Retinal pigment epithelial cell (primary cell): ENCODE measurements at regions not wholly inside any gene's neighbourhood (a gene's known extent, or its start where the extent isn't known, plus 50 kb on each side); places are given as distances from the start of the nearest gene placed in this dataset.
"Not testable (repeated sequence)": the region's sequence is repeated elsewhere in the genome, so short reads cannot be mapped to it uniquely, and the experiment has no call there.

Experiments used
- DNase-seq: peaks from one replicate; pipeline ENCODE4 v3.0.0-alpha.2; 2010; ENCODE audit warnings: low read depth
- H3K4me3 ChIP-seq: 2 replicates; pipeline ENCODE4 v1.5.1; 2011; ENCODE audit warnings: mild to moderate bottlenecking, low read length, control low read depth, moderate library complexity

GRCh38 chr12:10453-10852, 56.1 kb upstream of the IQSEC3 start:
- H3K4me3 ChIP-seq, DNase-seq: not testable (repeated sequence)

- not testable (repeated sequence) for DNase-seq, H3K4me3 ChIP-seq
Measured at GRCh38 chr12:10879-11812, 55.4 kb upstream of the IQSEC3 start.

- DNase-seq, H3K4me3 ChIP-seq: not testable (repeated sequence)
Measured at GRCh38 chr12:12306-12705, 54.3 kb upstream of the IQSEC3 start.

- not testable (repeated sequence) for H3K4me3 ChIP-seq, DNase-seq
Measured at GRCh38 chr12:12725-13640, 53.6 kb upstream of the IQSEC3 start.

GRCh38 chr12:13841-14240, 52.7 kb upstream of the IQSEC3 start:
- peak; percentile 25 for DNase-seq
- not testable (repeated sequence) for H3K4me3 ChIP-seq

GRCh38 chr12:14696-15095, 51.9 kb upstream of the IQSEC3 start:
- not testable (repeated sequence) for H3K4me3 ChIP-seq, DNase-seq

- DNase-seq, H3K4me3 ChIP-seq: not testable (repeated sequence)
Measured at GRCh38 chr12:15381-15780, 51.2 kb upstream of the IQSEC3 start.

- not testable (repeated sequence) for DNase-seq
Measured at GRCh38 chr12:16019-16418, 50.5 kb upstream of the IQSEC3 start.

GRCh38 chr12:16541-16940, 50.0 kb upstream of the IQSEC3 start:
- not testable (repeated sequence) for H3K4me3 ChIP-seq, DNase-seq

More at GRCh38 chr12:16019-16418, 50.5 kb upstream of the IQSEC3 start:
- not testable (repeated sequence) for H3K4me3 ChIP-seq
